ENCODE measurements at regions not wholly inside any gene's neighbourhood (a gene's known extent, or its start where the extent isn't known, plus 50 kb on each side); places are given as distances from the start of the nearest gene placed in this dataset.
"Not testable (repeated sequence)": the region's sequence is repeated elsewhere in the genome, so short reads cannot be mapped to it uniquely, and the experiment has no call there.

GRCh38 chr10:117788911-117789310 lies 246.4 kb downstream of the EMX2 start:
- DNase-seq (ENCODE audit: low spot score) = no peak

- DNase-seq (ENCODE audit: low spot score) = no peak
Measured at GRCh38 chr10:117790179-117790578, 247.6 kb downstream of the EMX2 start.

- no peak for DNase-seq (ENCODE audit: low spot score)
Measured at GRCh38 chr10:117790621-117791020, 248.1 kb downstream of the EMX2 start.

GRCh38 chr10:117792214-117792613 lies 249.7 kb downstream of the EMX2 start:
- DNase-seq (ENCODE audit: low spot score) = no peak

GRCh38 chr10:117796130-117796745 lies 250.5 kb downstream of the RAB11FIP2 start:
- no peak for DNase-seq (ENCODE audit: low spot score)

GRCh38 chr10:117797296-117797695 lies 249.4 kb downstream of the RAB11FIP2 start:
- DNase-seq (ENCODE audit: low spot score) = no peak

GRCh38 chr10:117801691-117802090 lies 245.1 kb downstream of the RAB11FIP2 start:
- no peak for DNase-seq (ENCODE audit: low spot score)

- DNase-seq (ENCODE audit: low spot score) = no peak
Measured at GRCh38 chr10:117804470-117805011, 242.2 kb downstream of the RAB11FIP2 start.

GRCh38 chr10:117805139-117805538 lies 241.6 kb downstream of the RAB11FIP2 start:
- DNase-seq (ENCODE audit: low spot score) = no peak

- DNase-seq (ENCODE audit: low spot score) = no peak
Measured at GRCh38 chr10:117807441-117807840, 239.3 kb downstream of the RAB11FIP2 start.

GRCh38 chr10:117815816-117816215 lies 230.9 kb downstream of the RAB11FIP2 start:
- DNase-seq (ENCODE audit: low spot score) = not testable (repeated sequence)

- no peak for DNase-seq (ENCODE audit: low spot score)
Measured at GRCh38 chr10:117817116-117817515, 229.6 kb downstream of the RAB11FIP2 start.

- no peak for DNase-seq (ENCODE audit: low spot score)
Measured at GRCh38 chr10:117818721-117819120, 228.0 kb downstream of the RAB11FIP2 start.

GRCh38 chr10:117819304-117819703 lies 227.4 kb downstream of the RAB11FIP2 start:
- no peak for DNase-seq (ENCODE audit: low spot score)

- DNase-seq (ENCODE audit: low spot score) = no peak
Measured at GRCh38 chr10:117823980-117824379, 222.8 kb downstream of the RAB11FIP2 start.

- no peak for DNase-seq (ENCODE audit: low spot score)
Measured at GRCh38 chr10:117830205-117830604, 216.5 kb downstream of the RAB11FIP2 start.

- DNase-seq (ENCODE audit: low spot score) = peak; percentile 7
Measured at GRCh38 chr10:117830787-117831212, 215.9 kb downstream of the RAB11FIP2 start.

- DNase-seq (ENCODE audit: low spot score) = not testable (repeated sequence)
Measured at GRCh38 chr10:117838500-117839498, 207.9 kb downstream of the RAB11FIP2 start.

GRCh38 chr10:117856426-117856825 lies 190.3 kb downstream of the RAB11FIP2 start:
- DNase-seq (ENCODE audit: low spot score) = not testable (repeated sequence)

- DNase-seq (ENCODE audit: low spot score) = no peak
Measured at GRCh38 chr10:117860135-117860534, 186.6 kb downstream of the RAB11FIP2 start.

- DNase-seq (ENCODE audit: low spot score) = peak; percentile 8
Measured at GRCh38 chr10:117860823-117861222, 185.9 kb downstream of the RAB11FIP2 start.

- DNase-seq (ENCODE audit: low spot score) = no peak
Measured at GRCh38 chr10:117861329-117861728, 185.4 kb downstream of the RAB11FIP2 start.

GRCh38 chr10:117863771-117864170 lies 183.0 kb downstream of the RAB11FIP2 start:
- DNase-seq (ENCODE audit: low spot score) = no peak
